GM10266 (cell line): ENCODE measurements at regions not wholly inside any gene's neighbourhood (a gene's known extent, or its start where the extent isn't known, plus 50 kb on each side); places are given as distances from the start of the nearest gene placed in this dataset.

Source experiments
- DNase-seq: peaks from one replicate; pipeline ENCODE4 v3.0.0; 2012; ENCODE audit errors: extremely low spot score
- TF ChIP-seq, protein P1 (sequence below): IDR thresholded peaks from 2 replicates; pipeline ENCODE4 v1.5.1; 2012; ENCODE audit warnings: mild to moderate bottlenecking, low read depth; ENCODE audit not compliant: control insufficient read depth, insufficient read depth; ENCODE audit errors: missing control alignments

DNA sequence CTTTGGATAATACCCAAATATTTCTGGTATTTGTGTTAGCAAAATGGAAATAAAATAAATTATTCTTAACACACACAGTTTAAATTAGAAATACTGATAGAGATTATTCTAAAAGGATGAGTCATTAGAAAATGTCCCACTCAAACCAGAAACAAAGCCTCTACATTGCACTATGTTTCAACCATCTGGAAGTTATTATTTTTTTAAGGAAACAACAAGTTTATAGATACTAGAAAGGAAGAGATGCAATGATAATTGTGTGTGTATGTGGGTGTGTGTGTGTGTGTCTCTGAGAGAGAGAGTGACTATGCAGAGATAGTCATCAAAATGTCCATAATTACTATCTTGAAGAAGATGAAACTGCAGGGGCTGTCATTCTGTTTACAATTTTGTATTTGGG lies 1340.5 kb downstream of the ROBO1 start:
- no peak for DNase-seq
- TF ChIP-seq, protein P1, sequence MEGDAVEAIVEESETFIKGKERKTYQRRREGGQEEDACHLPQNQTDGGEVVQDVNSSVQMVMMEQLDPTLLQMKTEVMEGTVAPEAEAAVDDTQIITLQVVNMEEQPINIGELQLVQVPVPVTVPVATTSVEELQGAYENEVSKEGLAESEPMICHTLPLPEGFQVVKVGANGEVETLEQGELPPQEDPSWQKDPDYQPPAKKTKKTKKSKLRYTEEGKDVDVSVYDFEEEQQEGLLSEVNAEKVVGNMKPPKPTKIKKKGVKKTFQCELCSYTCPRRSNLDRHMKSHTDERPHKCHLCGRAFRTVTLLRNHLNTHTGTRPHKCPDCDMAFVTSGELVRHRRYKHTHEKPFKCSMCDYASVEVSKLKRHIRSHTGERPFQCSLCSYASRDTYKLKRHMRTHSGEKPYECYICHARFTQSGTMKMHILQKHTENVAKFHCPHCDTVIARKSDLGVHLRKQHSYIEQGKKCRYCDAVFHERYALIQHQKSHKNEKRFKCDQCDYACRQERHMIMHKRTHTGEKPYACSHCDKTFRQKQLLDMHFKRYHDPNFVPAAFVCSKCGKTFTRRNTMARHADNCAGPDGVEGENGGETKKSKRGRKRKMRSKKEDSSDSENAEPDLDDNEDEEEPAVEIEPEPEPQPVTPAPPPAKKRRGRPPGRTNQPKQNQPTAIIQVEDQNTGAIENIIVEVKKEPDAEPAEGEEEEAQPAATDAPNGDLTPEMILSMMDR, result no peak

DNA sequence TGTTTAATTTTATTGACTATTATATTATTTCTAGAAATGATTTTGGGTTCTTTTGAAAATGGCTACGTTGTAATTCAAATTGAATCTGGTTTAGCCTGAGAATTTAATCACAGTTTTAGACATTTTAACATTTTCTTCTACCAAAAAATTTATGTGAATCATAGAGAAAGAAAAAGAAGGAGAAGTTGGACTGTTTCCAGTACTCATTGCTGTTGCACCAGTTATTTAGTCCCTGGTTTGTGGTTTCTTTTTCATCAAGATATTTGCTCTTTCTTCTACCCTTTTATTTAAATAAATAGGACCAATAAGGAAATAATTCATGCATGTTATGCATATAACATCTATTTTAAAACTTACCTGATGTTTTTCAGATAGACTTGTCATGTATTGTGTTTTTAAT lies 1337.1 kb downstream of the ROBO1 start:
- no peak for DNase-seq
- TF ChIP-seq, protein P1, result no peak

DNA sequence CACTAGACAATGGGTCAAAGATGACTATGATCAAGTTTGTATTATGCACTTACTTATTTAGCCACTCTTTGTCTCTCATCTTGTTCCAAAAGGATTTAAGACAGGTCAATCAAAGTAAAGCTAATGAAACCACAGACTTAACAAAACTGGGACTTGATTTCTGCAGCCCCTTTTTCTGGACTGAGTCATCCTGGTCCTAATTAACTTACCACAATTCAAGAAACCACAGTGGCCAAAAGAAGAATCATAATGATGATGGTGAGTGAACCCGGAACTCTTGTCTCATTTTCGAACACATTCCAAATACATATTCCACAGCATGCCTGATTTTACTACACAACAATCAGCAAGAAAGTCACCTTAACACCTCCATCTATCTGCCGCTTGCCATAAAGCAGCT lies 1333.0 kb downstream of the ROBO1 start:
- DNase-seq, result no peak
- TF ChIP-seq, protein P1, result no peak

DNA sequence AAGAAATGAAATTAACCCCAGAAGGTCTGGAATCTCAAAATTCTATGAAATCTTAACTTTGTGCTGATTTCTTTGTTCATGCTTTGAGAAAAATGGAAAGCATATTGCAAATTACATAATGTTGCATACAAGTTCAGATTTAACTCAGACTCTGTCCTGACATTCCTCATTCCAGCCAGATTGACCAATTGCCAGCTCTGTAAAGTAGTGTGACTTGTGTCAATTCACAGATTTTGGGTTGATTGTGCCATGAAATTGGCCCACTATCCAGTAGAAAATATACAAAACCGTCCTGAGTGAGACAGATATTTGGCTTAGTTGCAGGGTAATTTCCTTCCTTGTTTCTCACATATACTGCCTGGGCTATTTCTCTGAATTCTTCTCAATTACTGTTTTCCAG lies 1312.6 kb downstream of the ROBO1 start:
- no peak for DNase-seq

DNA sequence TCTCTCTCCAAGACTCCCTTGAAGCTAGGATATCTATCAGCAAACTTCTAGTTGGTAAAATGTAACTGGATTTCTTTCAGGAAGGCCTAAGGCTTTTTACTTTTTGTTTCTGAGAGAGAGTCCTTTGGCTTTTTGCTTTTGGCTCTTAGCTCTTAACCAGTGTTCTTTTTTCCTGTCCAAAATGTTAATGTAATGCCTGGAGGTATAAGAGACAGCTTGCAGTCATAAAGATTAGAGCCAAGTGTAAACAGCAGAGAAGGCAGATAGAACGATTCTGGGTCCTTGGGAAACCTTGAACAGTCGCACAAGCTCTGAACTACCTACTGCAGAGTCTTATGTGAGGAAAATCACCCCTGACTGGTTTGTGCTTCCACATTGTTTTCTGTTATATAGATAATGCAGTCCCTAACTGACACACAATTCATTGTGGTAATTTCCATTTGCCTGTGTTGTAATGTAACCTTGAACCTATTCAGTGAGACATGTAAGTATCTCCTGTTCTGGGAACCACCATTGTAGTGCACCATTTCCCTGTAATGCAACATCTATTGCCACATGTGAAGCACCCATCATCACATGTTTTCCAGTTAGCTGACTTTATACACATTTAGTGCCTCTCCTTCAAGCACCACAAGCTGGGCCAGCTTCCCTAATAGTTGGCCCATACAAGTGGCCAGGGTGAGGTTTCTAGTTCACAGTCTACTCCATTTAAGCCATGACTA lies 1311.9 kb downstream of the ROBO1 start:
- TF ChIP-seq, protein P1, result no peak
- DNase-seq, result no peak

More for the DNA sequence above, 1312.6 kb downstream of the ROBO1 start:
- TF ChIP-seq, protein P1, result no peak

DNA sequence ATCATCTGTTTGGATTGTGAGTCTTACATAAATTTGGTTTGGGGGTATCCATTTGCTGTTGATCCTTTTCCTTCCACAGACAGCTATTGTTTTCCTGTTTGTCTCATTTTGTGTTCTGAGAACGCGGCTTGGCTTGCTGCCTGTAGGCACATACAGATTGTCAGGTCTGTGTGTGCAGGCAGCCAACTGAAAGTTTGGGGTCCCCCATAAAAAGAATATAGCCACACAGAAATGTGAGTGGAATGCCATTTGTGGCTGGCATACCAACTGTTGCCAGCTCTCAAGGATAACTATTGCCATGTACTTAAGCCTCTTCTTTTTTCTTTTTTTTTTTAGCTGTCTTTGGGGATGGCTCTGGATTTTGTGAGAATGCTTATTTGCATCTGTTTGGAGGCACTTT lies 1308.0 kb downstream of the ROBO1 start:
- no peak for DNase-seq
- TF ChIP-seq, protein P1, result no peak

DNA sequence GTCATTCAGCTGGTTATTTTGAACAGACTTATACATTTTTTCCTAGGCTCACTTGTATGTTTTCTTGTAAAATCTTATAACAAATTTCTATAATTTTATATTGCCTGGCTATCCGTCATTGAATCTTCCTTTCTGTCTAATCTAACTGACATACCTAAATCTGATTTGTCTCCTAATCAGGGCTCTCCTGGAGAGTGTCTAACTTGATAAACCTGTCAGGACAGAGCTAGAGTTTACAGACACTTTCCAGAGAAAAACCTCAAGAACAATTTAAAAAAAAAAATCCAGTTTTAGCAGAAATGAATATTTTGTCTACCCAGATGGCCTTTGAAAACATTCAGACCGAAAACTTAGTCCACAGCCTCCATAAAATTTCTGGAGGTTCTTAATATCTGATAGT lies 1305.8 kb downstream of the ROBO1 start:
- DNase-seq, result no peak
- TF ChIP-seq, protein P1, result no peak
